ENCODE measurements at regions not wholly inside any gene's neighbourhood (a gene's known extent, or its start where the extent isn't known, plus 50 kb on each side); places are given as distances from the start of the nearest gene placed in this dataset.

DNA sequence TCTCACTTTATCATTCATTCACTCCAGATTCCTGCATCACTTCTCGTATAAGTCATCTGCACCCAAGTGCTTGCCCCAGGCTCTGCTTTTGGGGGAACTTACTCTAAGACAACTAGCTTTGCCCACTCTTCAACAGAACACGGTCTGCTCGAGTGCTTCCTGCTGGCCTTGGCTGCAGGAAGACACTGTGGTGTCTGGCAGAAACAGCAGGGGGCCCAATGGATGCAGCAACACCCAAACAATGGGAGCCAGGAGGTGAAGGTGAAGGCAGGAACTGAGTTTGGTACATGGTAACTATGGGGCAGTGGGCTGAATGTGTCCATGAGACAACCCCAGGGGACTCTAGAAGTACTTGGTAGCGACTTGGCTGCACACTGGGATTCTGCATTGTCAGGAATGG, 344.0 kb downstream of the REEP3 start:
- TF ChIP-seq, protein P1, sequence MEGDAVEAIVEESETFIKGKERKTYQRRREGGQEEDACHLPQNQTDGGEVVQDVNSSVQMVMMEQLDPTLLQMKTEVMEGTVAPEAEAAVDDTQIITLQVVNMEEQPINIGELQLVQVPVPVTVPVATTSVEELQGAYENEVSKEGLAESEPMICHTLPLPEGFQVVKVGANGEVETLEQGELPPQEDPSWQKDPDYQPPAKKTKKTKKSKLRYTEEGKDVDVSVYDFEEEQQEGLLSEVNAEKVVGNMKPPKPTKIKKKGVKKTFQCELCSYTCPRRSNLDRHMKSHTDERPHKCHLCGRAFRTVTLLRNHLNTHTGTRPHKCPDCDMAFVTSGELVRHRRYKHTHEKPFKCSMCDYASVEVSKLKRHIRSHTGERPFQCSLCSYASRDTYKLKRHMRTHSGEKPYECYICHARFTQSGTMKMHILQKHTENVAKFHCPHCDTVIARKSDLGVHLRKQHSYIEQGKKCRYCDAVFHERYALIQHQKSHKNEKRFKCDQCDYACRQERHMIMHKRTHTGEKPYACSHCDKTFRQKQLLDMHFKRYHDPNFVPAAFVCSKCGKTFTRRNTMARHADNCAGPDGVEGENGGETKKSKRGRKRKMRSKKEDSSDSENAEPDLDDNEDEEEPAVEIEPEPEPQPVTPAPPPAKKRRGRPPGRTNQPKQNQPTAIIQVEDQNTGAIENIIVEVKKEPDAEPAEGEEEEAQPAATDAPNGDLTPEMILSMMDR (IDR thresholded peaks at IDR 0.05): no peak
- TF ChIP-seq POLR2A (IDR thresholded peaks at IDR 0.05): no peak

Measured in esophagus squamous epithelium (tissue), 4 donors.